K562 (cell line): ENCODE measurements at regions not wholly inside any gene's neighbourhood (a gene's known extent, or its start where the extent isn't known, plus 50 kb on each side); places are given as distances from the start of the nearest gene placed in this dataset.

Experiments used
- ATAC-seq: fragments of 200-7000 bp; cut with Tn5 transposase; 3 replicates; pipeline ENCODE4 v1.9.1; 2020; ENCODE audit warnings: moderate library complexity
- BruUV-seq: library from RNA; stranded (reverse); fragments of 400-500 nt; replicated peaks from 2 replicates; lab custom pipeline; 2021; lab: Mats Ljungman, UMichigan
- CTCF ChIA-PET: fragments of 300-600 bp; formaldehyde crosslinking; extraction: SDS; loops from one replicate; lab custom pipeline; 2021; ENCODE audit warnings: low intra/inter-chr PET ratio; lab: Yijun Ruan, JAX
- POLR2A ChIA-PET: fragments of 300-600, 350-650 bp; sonication (Branson Sonifier 250); formaldehyde crosslinking; extraction: SDS; loops from one replicate; lab custom pipeline; 2021; ENCODE audit warnings: antibody characterized with exemption, inconsistent platforms; lab: Yijun Ruan, JAX
- DNase-seq, 4 experiments: peaks; one replicate each; pipeline versions ENCODE4 v3.0.0 to v3.0.0-alpha.2; 2011 to 2018; ENCODE audit warnings: low spot score in 3 of 4, mixed read lengths in 3 of 4; ENCODE audit errors: extremely low read depth in 1 of 4
- FAIRE-seq: peaks from 2 replicates; lab custom pipeline; 2011; peaks lifted over from hg19 to GRCh38; lab: Jason Lieb, UNC
- H2AFZ ChIP-seq: 2 replicates; pipeline ENCODE4 v1.6.0; 2011; ENCODE audit warnings: low read depth, low read length, control low read depth, inconsistent platforms
- H3K27ac ChIP-seq: fragments of 200-600 bp; 3 replicates; pipeline ENCODE4 v1.8.0; 2011; ENCODE audit warnings: low read depth, mild to moderate bottlenecking, control low read depth, inconsistent platforms, low read length, moderate library complexity, mixed read lengths; ENCODE audit errors: extremely low read depth
- H3K27me3 ChIP-seq, 2 experiments: fragments of 300-600 bp in 1 of 2; 2 replicates in 1 of 2; 3 replicates in 1 of 2; pipeline versions ENCODE4 v1.6.0 to v1.8.0; 2011; ENCODE audit warnings: inconsistent platforms in 2 of 2, low read length in 2 of 2, mild to moderate bottlenecking in 1 of 2, mixed read lengths in 1 of 2, moderate library complexity in 1 of 2; ENCODE audit not compliant: control insufficient read depth in 2 of 2, insufficient read depth in 2 of 2
- H3K36me3 ChIP-seq: fragments of 300-600 bp; 3 replicates; pipeline ENCODE4 v1.8.0; 2011; ENCODE audit warnings: mild to moderate bottlenecking, low read length, inconsistent platforms; ENCODE audit not compliant: control insufficient read depth, insufficient read depth
- H3K4me1 ChIP-seq, 2 experiments: fragments of 200-600 bp in 1 of 2; replicated peaks in 1 of 2; 2 replicates in 1 of 2; 3 replicates in 1 of 2; pipeline versions ENCODE4 v1.5.1 to v1.8.0; 2011; ENCODE audit warnings: inconsistent platforms in 2 of 2, low read length in 2 of 2, mild to moderate bottlenecking in 1 of 2, mixed read lengths in 1 of 2, moderate library complexity in 1 of 2; ENCODE audit not compliant: control insufficient read depth in 2 of 2, insufficient read depth in 2 of 2
- H3K4me2 ChIP-seq: 2 replicates; pipeline ENCODE4 v1.6.1; 2011; ENCODE audit warnings: low read length, control low read depth, inconsistent platforms, mixed read lengths; ENCODE audit not compliant: insufficient read depth
- H3K4me3 ChIP-seq: fragments of 200-600 bp; sonication (generic), shearing (Covaris generic); 2 replicates; pipeline ENCODE4 v1.5.1; 2016; ENCODE audit warnings: control low read depth, inconsistent platforms
- H3K79me2 ChIP-seq: fragments of 200-600 bp; 3 replicates; pipeline ENCODE4 v1.8.0; 2011; ENCODE audit warnings: low read length, inconsistent platforms; ENCODE audit not compliant: control insufficient read depth, insufficient read depth
- H3K9ac ChIP-seq, 2 experiments: 2 replicates each; pipeline versions ENCODE4 v1.6.0 to v1.6.1; 2011; ENCODE audit warnings: low read depth in 2 of 2, low read length in 2 of 2, control low read depth in 1 of 2, inconsistent platforms in 1 of 2, mild to moderate bottlenecking in 1 of 2, mixed read lengths in 1 of 2; ENCODE audit not compliant: insufficient read depth in 1 of 2
- H3K9me1 ChIP-seq: one replicate; pipeline ENCODE4 v1.6.0; 2011; ENCODE audit warnings: inconsistent platforms, mild to moderate bottlenecking, low read length, moderate library complexity; ENCODE audit not compliant: control insufficient read depth, insufficient read depth
- H3K9me3 ChIP-seq: replicated peaks from 2 replicates; pipeline ENCODE4 v1.5.1; 2011; ENCODE audit warnings: low read depth, low read length, inconsistent platforms; ENCODE audit not compliant: control insufficient read depth, insufficient read depth
- H4K20me1 ChIP-seq: replicated peaks from 2 replicates; pipeline ENCODE4 v1.6.1; 2011; ENCODE audit warnings: low read length, inconsistent platforms, mixed read lengths; ENCODE audit not compliant: control insufficient read depth, insufficient read depth
- FOSL1 ChIP-seq: fragments of 200-800 bp; sonication (Bioruptor generic); conservative IDR thresholded peaks from 2 replicates; pipeline ENCODE4 v1.6.1; 2016; ENCODE audit warnings: missing genetic modification characterization, missing compliant biosample characterization
- NFE2 ChIP-seq: IDR thresholded peaks from 2 replicates; pipeline ENCODE4 v1.6.1; 2014; ENCODE audit warnings: antibody characterized with exemption, low read depth
- RBFOX2 ChIP-seq: fragments of 200-400 bp; formaldehyde crosslinking; IDR thresholded peaks from 2 replicates; pipeline ENCODE4 v1.6.1; 2017; ENCODE audit warnings: low read depth, mild to moderate bottlenecking, low read length, moderate library complexity
- RHOXF2B ChIP-seq: fragments of 250-450 bp; sonication (Bioruptor Pico); conservative IDR thresholded peaks from 2 replicates; pipeline ENCODE4 v1.5.1; 2021
- ZNF12 ChIP-seq: sonication (generic); formaldehyde crosslinking; IDR thresholded peaks from 2 replicates; pipeline ENCODE4 v1.4.0; 2020; ENCODE audit warnings: mild to moderate bottlenecking, missing genetic modification reagents
- WGBS: fragments of 100-300 bp; shearing (Covaris generic); methylation state at CpG from one replicate; pipeline ENCODE4 v1.1.6; 2016; ENCODE audit warnings: low coverage, mixed read lengths; ENCODE audit not compliant: insufficient coverage; ENCODE audit errors: missing lambda C conversion rate; 5-methylcytosine and 5-hydroxymethylcytosine counted together
- in situ Hi-C: fragments of 300-500 bp; cut with MboI; formaldehyde crosslinking; loops from 4 replicates; pipeline ENCODE4 v1.15.0; 2018; ENCODE audit warnings: inconsistent platforms, mixed read lengths
- intact Hi-C: fragments of 100-400 bp; cut with micrococcal nuclease; formaldehyde crosslinking; loops from 2 replicates; pipeline ENCODE4 v1.14.2; 2022
- TF ChIP-seq, protein P1 (sequence below): fragments of 450-650 bp; IDR thresholded peaks from 2 replicates; pipeline ENCODE4 v1.6.1; 2017; ENCODE audit warnings: antibody characterized with exemption

DNA sequence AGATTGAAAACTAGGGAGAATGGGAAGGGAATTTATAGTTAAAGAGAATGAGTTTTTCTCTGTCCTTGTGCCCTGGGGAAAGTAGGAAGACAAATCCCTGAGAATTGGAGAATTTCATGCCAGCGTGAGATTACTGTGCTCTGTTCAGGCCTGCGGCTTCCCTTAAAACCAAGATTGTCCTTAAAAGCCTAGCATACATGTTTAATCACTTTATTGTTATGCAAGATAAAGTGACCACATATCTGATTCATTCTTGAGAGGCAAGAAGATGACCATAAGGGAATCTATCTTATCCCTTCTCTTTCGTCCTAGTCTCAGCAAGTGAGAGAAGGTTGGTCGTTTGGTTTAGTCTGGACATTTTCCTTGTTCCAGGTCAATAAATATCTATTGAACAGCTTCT lies 75.9 kb downstream of the ADCYAP1 start:
- in situ Hi-C loops = no loop called here
- Histone ChIP-seq H3K4me2 (no peak overlapping the region), H3K4me1 (no peaks in the 10 kb centered on the region; a peak in 1 of 5 replicates), H3K27me3 (no peaks in the 10 kb centered on the region), H3K79me2 (peaks cover 4% of the 10 kb centered on the region; the same call in 1 of the 3 replicates)
- TF ChIP-seq ZNF12 (CRISPR knock-in tag) (no peak), NFE2 (no peak), FOSL1 (tag) (peak; percentile 48; the same call in 1 of the 2 replicates), RBFOX2 (no peak), RHOXF2B (CRISPR knock-in tag) (no peak)
- TF ChIP-seq, protein P1, sequence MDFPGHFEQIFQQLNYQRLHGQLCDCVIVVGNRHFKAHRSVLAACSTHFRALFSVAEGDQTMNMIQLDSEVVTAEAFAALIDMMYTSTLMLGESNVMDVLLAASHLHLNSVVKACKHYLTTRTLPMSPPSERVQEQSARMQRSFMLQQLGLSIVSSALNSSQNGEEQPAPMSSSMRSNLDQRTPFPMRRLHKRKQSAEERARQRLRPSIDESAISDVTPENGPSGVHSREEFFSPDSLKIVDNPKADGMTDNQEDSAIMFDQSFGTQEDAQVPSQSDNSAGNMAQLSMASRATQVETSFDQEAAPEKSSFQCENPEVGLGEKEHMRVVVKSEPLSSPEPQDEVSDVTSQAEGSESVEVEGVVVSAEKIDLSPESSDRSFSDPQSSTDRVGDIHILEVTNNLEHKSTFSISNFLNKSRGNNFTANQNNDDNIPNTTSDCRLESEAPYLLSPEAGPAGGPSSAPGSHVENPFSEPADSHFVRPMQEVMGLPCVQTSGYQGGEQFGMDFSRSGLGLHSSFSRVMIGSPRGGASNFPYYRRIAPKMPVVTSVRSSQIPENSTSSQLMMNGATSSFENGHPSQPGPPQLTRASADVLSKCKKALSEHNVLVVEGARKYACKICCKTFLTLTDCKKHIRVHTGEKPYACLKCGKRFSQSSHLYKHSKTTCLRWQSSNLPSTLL = no peak
- TF ChIP-seq, all 486 proteins: peak for 1
- no peak for FAIRE-seq
- no TSS peak for BruUV-seq
- DNase-seq = no peak
- Histone ChIP-seq H4K20me1 (no peaks in the 10 kb centered on the region), H3K36me3 (no peaks in the 10 kb centered on the region), H3K9me1 (no peaks in the 10 kb centered on the region), H3K4me3 (no peak overlapping the region), H3K9me3 (peaks cover 3% of the 10 kb centered on the region; the same call in 1 of the 2 replicates), H3K9ac (no peak overlapping the region), H2AFZ (no peak overlapping the region), H3K27ac (no peak overlapping the region)
- no peak for ATAC-seq
- 46% methylated on average over 4 of the region's 4 CpGs for WGBS
- ChIA-PET CTCF (no interaction called here), POLR2A (interaction anchor here (1.6 kb wide), 1 partner anchor 22 kb away, joined by 4 read pairs; no protein-coding TSS in a partner anchor)
- intact Hi-C loops = no loop called here
